IMR-90 (cell line): ENCODE measurements at regions not wholly inside any gene's neighbourhood (a gene's known extent, or its start where the extent isn't known, plus 50 kb on each side); places are given as distances from the start of the nearest gene placed in this dataset.

Source experiments
- ATAC-seq: fragments of 200-7000 bp; cut with Tn5 transposase; 2 replicates; pipeline ENCODE4 v1.9.1; 2020; ENCODE audit warnings: low read depth, mild to moderate bottlenecking, moderate library complexity
- BruUV-seq: library from RNA; stranded (reverse); fragments of 400-500 nt; replicated peaks from 2 replicates; lab custom pipeline; 2021; lab: Mats Ljungman, UMichigan
- CTCF ChIA-PET: fragments of 300-600 bp; formaldehyde crosslinking; extraction: SDS; loops from one replicate; lab custom pipeline; 2021; ENCODE audit warnings: antibody characterized with exemption; lab: Yijun Ruan, JAX
- POLR2A ChIA-PET: fragments of 300-600 bp; sonication (Branson Sonifier 250); formaldehyde crosslinking; loops from one replicate; lab custom pipeline; 2022; ENCODE audit warnings: antibody characterized with exemption; ENCODE audit not compliant: unreplicated experiment; lab: Charles Lee
- DNase-seq: peaks from one replicate; pipeline ENCODE4 v3.0.0; 2013
- H2AFZ ChIP-seq: replicated peaks from 2 replicates; pipeline ENCODE3; 2013; ENCODE audit warnings: low read length, mild to moderate bottlenecking; ENCODE audit not compliant: poor library complexity
- H2AK5ac ChIP-seq: 2 replicates; pipeline ENCODE4 v1.6.1; 2013; ENCODE audit warnings: low read depth, low read length, inconsistent platforms
- H2AK9ac ChIP-seq: replicated peaks from 2 replicates; pipeline ENCODE3; 2013; ENCODE audit warnings: mild to moderate bottlenecking, low read depth, low read length, moderate library complexity; ENCODE audit not compliant: poor library complexity
- H2BK120ac ChIP-seq: 2 replicates; pipeline ENCODE4 v1.6.1; 2013; ENCODE audit warnings: low read depth, low read length, inconsistent platforms
- H2BK15ac ChIP-seq: 3 replicates; pipeline ENCODE4 v1.6.1; 2013; ENCODE audit warnings: low read depth, low read length, inconsistent platforms
- H2BK20ac ChIP-seq: 2 replicates; pipeline ENCODE4 v1.6.1; 2013; ENCODE audit warnings: low read depth, mild to moderate bottlenecking, inconsistent platforms, low read length, moderate library complexity
- H2BK5ac ChIP-seq: 2 replicates; pipeline ENCODE4 v1.6.1; 2013; ENCODE audit warnings: mild to moderate bottlenecking, low read depth, low read length, inconsistent platforms; ENCODE audit not compliant: poor library complexity, severe bottlenecking
- H3K14ac ChIP-seq: replicated peaks from 2 replicates; pipeline ENCODE4 v1.6.1; 2013; ENCODE audit warnings: low read depth, low read length, inconsistent platforms
- H3K18ac ChIP-seq: 2 replicates; pipeline ENCODE4 v1.6.1; 2013; ENCODE audit warnings: low read depth, low read length, control low read depth
- H3K23ac ChIP-seq: 2 replicates; pipeline ENCODE4 v1.6.1; 2013; ENCODE audit warnings: low read depth, low read length, inconsistent platforms
- H3K27ac ChIP-seq: 2 replicates; pipeline ENCODE4 v1.5.1; 2013; ENCODE audit warnings: mild to moderate bottlenecking, control low read depth, low read length; ENCODE audit not compliant: insufficient read depth
- H3K27me3 ChIP-seq: 2 replicates; pipeline ENCODE4 v1.6.1; 2013; ENCODE audit warnings: low read length; ENCODE audit not compliant: control insufficient read depth, insufficient read depth
- H3K36me3 ChIP-seq: 2 replicates; pipeline ENCODE4 v1.6.1; 2013; ENCODE audit warnings: low read length, mixed read lengths; ENCODE audit not compliant: control insufficient read depth, insufficient read depth
- H3K4ac ChIP-seq: 2 replicates; pipeline ENCODE4 v1.6.1; 2013; ENCODE audit warnings: low read depth, low read length, inconsistent platforms
- H3K4me1 ChIP-seq: 2 replicates; pipeline ENCODE4 v1.6.1; 2013; ENCODE audit warnings: low read length, mixed read lengths; ENCODE audit not compliant: control insufficient read depth, insufficient read depth
- H3K4me2 ChIP-seq: 2 replicates; pipeline ENCODE4 v1.6.1; 2013; ENCODE audit warnings: low read depth, mild to moderate bottlenecking, control low read depth, low read length, moderate library complexity
- H3K4me3 ChIP-seq: 2 replicates; pipeline ENCODE4 v1.5.1; 2013; ENCODE audit warnings: low read depth, mild to moderate bottlenecking, control low read depth, low read length, moderate library complexity; ENCODE audit not compliant: insufficient read depth
- H3K56ac ChIP-seq: 2 replicates; pipeline ENCODE4 v1.6.1; 2013; ENCODE audit warnings: low read length, inconsistent platforms; ENCODE audit not compliant: insufficient read depth; ENCODE audit errors: extremely low read depth
- H3K79me1 ChIP-seq, 2 experiments: 2 replicates each; pipeline ENCODE4 v1.6.1; 2013; ENCODE audit warnings: low read length in 2 of 2, inconsistent platforms in 1 of 2, low read depth in 1 of 2
- H3K9ac ChIP-seq: 2 replicates; pipeline ENCODE4 v1.6.1; 2013; ENCODE audit warnings: low read depth, low read length, control low read depth
- H3K9me1 ChIP-seq: 2 replicates; pipeline ENCODE4 v1.6.1; 2013; ENCODE audit warnings: low read length, inconsistent platforms; ENCODE audit not compliant: insufficient read depth
- H3K9me3 ChIP-seq: 2 replicates; pipeline ENCODE4 v1.6.1; 2013; ENCODE audit warnings: low read length; ENCODE audit not compliant: control insufficient read depth, insufficient read depth
- H4K20me1 ChIP-seq: 2 replicates; pipeline ENCODE4 v1.6.1; 2013; ENCODE audit warnings: low read length, inconsistent platforms; ENCODE audit not compliant: insufficient read depth
- H4K5ac ChIP-seq: 2 replicates; pipeline ENCODE4 v1.6.1; 2013; ENCODE audit warnings: mild to moderate bottlenecking, low read depth, low read length, control low read depth
- H4K8ac ChIP-seq, 2 experiments: 2 replicates each; pipeline ENCODE4 v1.6.1; 2013; ENCODE audit warnings: low read depth in 2 of 2, low read length in 2 of 2, control low read depth in 1 of 2, inconsistent platforms in 1 of 2
- H4K91ac ChIP-seq: 2 replicates; pipeline ENCODE4 v1.6.1; 2013; ENCODE audit warnings: low read depth, low read length, inconsistent platforms; ENCODE audit not compliant: insufficient read depth
- FOS ChIP-seq: fragments of 150-350 bp; IDR thresholded peaks from 2 replicates; pipeline ENCODE4 v1.6.1; 2016; ENCODE audit warnings: low read depth, low read length
- WGBS, 2 experiments: methylation state at CpG; one replicate each; pipeline versions ENCODE4 v1.1.5 to v1.1.7; 2013; ENCODE audit warnings: missing lambda C conversion rate in 2 of 2; ENCODE audit not compliant: insufficient read length in 1 of 2; ENCODE audit errors: extremely low coverage in 2 of 2; 5-methylcytosine and 5-hydroxymethylcytosine counted together
- dilution Hi-C: fragments of 300-500 bp; cut with HindIII; formaldehyde crosslinking; loops from one replicate; pipeline ENCODE4 v1.14.3; 2018; ENCODE audit warnings: low sequenced_read_pairs; ENCODE audit not compliant: unreplicated experiment
- in situ Hi-C: fragments of 300-500 bp; cut with MboI; formaldehyde crosslinking; loops from 3 replicates; pipeline ENCODE4 v1.14.3; 2019; ENCODE audit warnings: low sequenced_read_pairs, inconsistent platforms, mixed read lengths
- intact Hi-C: fragments of 100-400 bp; cut with micrococcal nuclease; formaldehyde crosslinking; loops from 2 replicates; pipeline ENCODE4 v1.10.0; 2022

DNA sequence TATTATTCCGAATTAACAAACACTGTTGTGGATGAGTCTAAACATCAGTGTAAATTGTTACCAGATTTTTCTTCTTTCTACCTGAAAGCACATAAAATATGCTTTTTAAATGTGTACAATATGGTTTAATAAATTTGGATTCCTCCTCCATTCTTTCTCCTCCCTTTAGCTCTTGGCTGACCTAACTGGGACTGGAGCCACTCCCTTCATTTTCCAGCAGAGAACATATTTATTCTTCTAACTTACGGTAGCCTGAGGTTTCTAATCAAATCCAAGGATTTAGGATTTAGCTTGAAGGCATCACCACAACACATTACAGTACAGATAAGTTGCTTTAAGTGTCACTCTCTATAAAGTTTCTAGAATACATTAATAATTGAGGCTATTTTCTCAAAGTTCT, 88.2 kb upstream of the SEMA3C start:
- no peaks in the 10 kb centered on the region for H3K9me3 ChIP-seq
- H3K56ac ChIP-seq, result no peak overlapping the region
- POLR2A ChIA-PET, result no interaction called here
- no peak overlapping the region for H2BK5ac ChIP-seq
- H2AFZ ChIP-seq, result no peak overlapping the region
- no peak overlapping the region for H3K14ac ChIP-seq
- H3K27me3 ChIP-seq, result no peaks in the 10 kb centered on the region
- no TSS peak for BruUV-seq
- H2BK120ac ChIP-seq, result no peak overlapping the region
- H3K4me2 ChIP-seq, result no peak overlapping the region
- no peak overlapping the region for H3K23ac ChIP-seq
- H4K8ac ChIP-seq, result no peak overlapping the region
- H2AK9ac ChIP-seq, result no peak overlapping the region
- no peaks in the 10 kb centered on the region for H4K20me1 ChIP-seq
- no peak overlapping the region for H2BK15ac ChIP-seq
- no peak overlapping the region for H2AK5ac ChIP-seq
- in situ Hi-C loops, result no loop called here
- no peak overlapping the region for H3K4me3 ChIP-seq
- intact Hi-C loops, result no loop called here
- H4K91ac ChIP-seq, result no peak overlapping the region
- dilution Hi-C loops, result no loop called here
- H3K4me1 ChIP-seq, result no peaks in the 10 kb centered on the region
- no peak overlapping the region for H2BK20ac ChIP-seq
- WGBS, 2 experiments, result no CpG with 5 or more reads among the region's 2 CpGs
- no peak overlapping the region for H4K5ac ChIP-seq
- no peaks in the 10 kb centered on the region for H3K9me1 ChIP-seq
- H3K27ac ChIP-seq, result no peak overlapping the region
- no peak overlapping the region for H3K4ac ChIP-seq
- CTCF ChIA-PET, result no interaction called here
- H3K36me3 ChIP-seq, result no peaks in the 10 kb centered on the region
- no peak for TF ChIP-seq FOS
- no peak overlapping the region for H3K18ac ChIP-seq
- ATAC-seq, result no peak
- H3K9ac ChIP-seq, result no peak overlapping the region
- no peaks in the 10 kb centered on the region for H3K79me1 ChIP-seq
- no peak for DNase-seq
